Motor neuron (in vitro differentiated cells): ENCODE measurements at regions not wholly inside any gene's neighbourhood (a gene's known extent, or its start where the extent isn't known, plus 50 kb on each side); places are given as distances from the start of the nearest gene placed in this dataset.
A peak's percentile ranks its signal among the peaks of the same experiment; 100 is the strongest.

ENCODE experiments used
- ATAC-seq, 8 experiments: fragments of 200-7000 bp; cut with Tn5 transposase; replicated peaks in 6 of 8; 2 replicates each; pipeline ENCODE4 v1.8.0; 2021; ENCODE audit warnings: mild to moderate bottlenecking in 8 of 8, moderate library complexity in 8 of 8
- H3K27ac ChIP-seq, 2 donors: fragments of 250-450 bp; sonication (Bioruptor Pico); 2 replicates each; pipeline ENCODE4 v1.9.0; 2021; ENCODE audit warnings: antibody characterized with exemption in 2 of 2, mild to moderate bottlenecking in 2 of 2, moderate library complexity in 1 of 2
- H3K4me1 ChIP-seq, 2 donors: fragments of 250-450 bp; sonication (Bioruptor Pico); replicated peaks in 1 of 2; 2 replicates each; pipeline ENCODE4 v1.6.1; 2021; ENCODE audit warnings: antibody characterized with exemption in 2 of 2, mild to moderate bottlenecking in 2 of 2, moderate library complexity in 1 of 2
- H3K4me3 ChIP-seq, 5 donors: fragments of 250-450 bp; sonication (Bioruptor Pico); 2 replicates each; pipeline ENCODE4 v1.9.0; 2021; ENCODE audit warnings: antibody characterized with exemption in 5 of 5, mild to moderate bottlenecking in 5 of 5, moderate library complexity in 4 of 5
- WGBS, 10 experiments: fragments of 450-650 bp; shearing (Covaris generic); methylation state at CpG; one replicate each; pipeline ENCODE4 v1.0.0; 2022; 5-methylcytosine and 5-hydroxymethylcytosine counted together
- in situ Hi-C, 9 experiments: fragments of 400-800 bp; cut with MboI; loops; one replicate each; pipeline ENCODE4 v1.15.0; 2021; ENCODE audit warnings: low sequenced_read_pairs in 9 of 9, low pct_unique_long_range_greater_than_20kb in 2 of 9; ENCODE audit not compliant: unreplicated experiment in 9 of 9

GRCh38 chr16:64321066-64321465 lies 800.8 kb downstream of the CDH11 start:
- H3K27ac ChIP-seq, result no peak overlapping the region
- ATAC-seq, result no peak
- H3K4me3 ChIP-seq, result no peak overlapping the region
- no peaks in the 10 kb centered on the region for H3K4me1 ChIP-seq
- 17 to 100% (median 88%) methylated on average over 1 of the region's 1 CpG; no CpG with 5 or more reads in 2 of the 10 experiments for WGBS, 10 experiments
- in situ Hi-C loops, result no loop called here

- ATAC-seq, result no peak
- H3K4me1 ChIP-seq, result peaks cover 4 to 6% of the 10 kb centered on the region in 2 donors
- in situ Hi-C loops, result no loop called here
- H3K27ac ChIP-seq, result no peak overlapping the region
- H3K4me3 ChIP-seq, result no peak overlapping the region
- WGBS, 10 experiments, result 71 to 100% (median 100%) methylated on average over 1 of the region's 1 CpG; no CpG with 5 or more reads in 2 of the 10 experiments
Measured at GRCh38 chr16:64317601-64318000, 804.3 kb downstream of the CDH11 start.

GRCh38 chr16:64313726-64314125 lies 808.1 kb downstream of the CDH11 start:
- Histone ChIP-seq H3K4me3 (no peak overlapping the region), H3K4me1 (peaks cover 6 to 9% of the 10 kb centered on the region in 2 donors), H3K27ac (no peak overlapping the region)
- no peak for ATAC-seq
- WGBS, 10 experiments, result 84 to 100% (median 100%) methylated on average over 1 to 4 of the region's 4 CpGs; no CpG with 5 or more reads in 2 of the 10 experiments
- in situ Hi-C loops, result no loop called here

GRCh38 chr16:64312980-64313379 lies 808.9 kb downstream of the CDH11 start:
- 30 to 100% (median 41%) methylated on average over 1 to 2 of the region's 2 CpGs; no CpG with 5 or more reads in 3 of the 10 experiments for WGBS, 10 experiments
- no peak overlapping the region for H3K27ac ChIP-seq
- in situ Hi-C loops, result no loop called here
- peaks cover 6 to 9% of the 10 kb centered on the region in 2 donors for H3K4me1 ChIP-seq
- ATAC-seq, result peak in 5 of 8 experiments; percentile 21 to 94 (median 51)
- no peak overlapping the region for H3K4me3 ChIP-seq

- peaks cover 6 to 9% of the 10 kb centered on the region in 2 donors for H3K4me1 ChIP-seq
- H3K4me3 ChIP-seq, result no peak overlapping the region
- H3K27ac ChIP-seq, result no peak overlapping the region
- no peak for ATAC-seq
- in situ Hi-C loops, result no loop called here
Measured at GRCh38 chr16:64312292-64312691, 809.6 kb downstream of the CDH11 start.

- peaks cover 6 to 9% of the 10 kb centered on the region in 2 donors for H3K4me1 ChIP-seq
- no peak for ATAC-seq
- no peak overlapping the region for H3K27ac ChIP-seq
- H3K4me3 ChIP-seq, result no peak overlapping the region
- in situ Hi-C loops, result no loop called here
- 38 to 100% (median 100%) methylated on average over 1 of the region's 1 CpG; no CpG with 5 or more reads in 3 of the 10 experiments for WGBS, 10 experiments
Measured at GRCh38 chr16:64311241-64311640, 810.6 kb downstream of the CDH11 start.

- H3K4me1 ChIP-seq, result peaks cover 6 to 9% of the 10 kb centered on the region in 2 donors
- in situ Hi-C loops, result no loop called here
- no peak for ATAC-seq
- no peak overlapping the region for H3K27ac ChIP-seq
- H3K4me3 ChIP-seq, result no peak overlapping the region
- WGBS, 10 experiments, result 0 to 100% (median 63%) methylated on average over 1 to 2 of the region's 2 CpGs
Measured at GRCh38 chr16:64309398-64310110, 812.3 kb downstream of the CDH11 start.

GRCh38 chr16:64308721-64309120 lies 813.1 kb downstream of the CDH11 start:
- Histone ChIP-seq H3K4me3 (no peak overlapping the region), H3K27ac (no peak overlapping the region), H3K4me1 (peaks cover 6 to 9% of the 10 kb centered on the region in 2 donors)
- in situ Hi-C loops, result no loop called here
- WGBS, 10 experiments, result 25 to 100% (median 71%) methylated on average over 1 to 3 of the region's 3 CpGs; no CpG with 5 or more reads in 2 of the 10 experiments
- ATAC-seq, result no peak

- WGBS, 10 experiments, result 43 to 100% (median 80%) methylated on average over 1 to 2 of the region's 2 CpGs; no CpG with 5 or more reads in 6 of the 10 experiments
- H3K4me1 ChIP-seq, result peaks cover under 1 to 1% of the 10 kb centered on the region in 2 donors
- no peak overlapping the region for H3K4me3 ChIP-seq
- no peak for ATAC-seq
- no peak overlapping the region for H3K27ac ChIP-seq
- in situ Hi-C loops, result no loop called here
Measured at GRCh38 chr16:64307431-64307830, 814.4 kb downstream of the CDH11 start.

- no peaks in the 10 kb centered on the region for H3K4me1 ChIP-seq
- H3K27ac ChIP-seq, result no peak overlapping the region
- in situ Hi-C loops, result no loop called here
- no peak overlapping the region for H3K4me3 ChIP-seq
- WGBS, 10 experiments, result 44 to 100% (median 71%) methylated on average over 1 of the region's 1 CpG; no CpG with 5 or more reads in 3 of the 10 experiments
- no peak for ATAC-seq
Measured at GRCh38 chr16:64305663-64306062, 816.2 kb downstream of the CDH11 start.

GRCh38 chr16:64304951-64305350 lies 816.9 kb downstream of the CDH11 start:
- no peak overlapping the region for H3K27ac ChIP-seq
- in situ Hi-C loops, result no loop called here
- H3K4me3 ChIP-seq, result no peak overlapping the region
- ATAC-seq, result no peak
- no peaks in the 10 kb centered on the region for H3K4me1 ChIP-seq
- WGBS, 10 experiments, result 0 to 100% (median 79%) methylated on average over 1 to 2 of the region's 2 CpGs

- in situ Hi-C loops, result no loop called here
- ATAC-seq, result peak in 1 of 8 experiments; percentile 23
- H3K27ac ChIP-seq, result no peak overlapping the region
- no peak overlapping the region for H3K4me3 ChIP-seq
- H3K4me1 ChIP-seq, result no peaks in the 10 kb centered on the region
- 22 to 100% (median 59%) methylated on average over 1 of the region's 1 CpG; no CpG with 5 or more reads in 2 of the 10 experiments for WGBS, 10 experiments
Measured at GRCh38 chr16:64304396-64304795, 817.5 kb downstream of the CDH11 start.

GRCh38 chr16:64297863-64298600 lies 823.8 kb downstream of the CDH11 start:
- 30 to 100% (median 86%) methylated on average over 1 to 7 of the region's 10 CpGs; no CpG with 5 or more reads in 1 of the 10 experiments for WGBS, 10 experiments
- Histone ChIP-seq H3K4me1 (no peaks in the 10 kb centered on the region), H3K27ac (no peak overlapping the region), H3K4me3 (no peak overlapping the region)
- in situ Hi-C loops, result no loop called here
- ATAC-seq, result peak in 1 of 8 experiments; percentile 27
